ENCODE measurements at regions not wholly inside any gene's neighbourhood (a gene's known extent, or its start where the extent isn't known, plus 50 kb on each side); places are given as distances from the start of the nearest gene placed in this dataset.

DNA sequence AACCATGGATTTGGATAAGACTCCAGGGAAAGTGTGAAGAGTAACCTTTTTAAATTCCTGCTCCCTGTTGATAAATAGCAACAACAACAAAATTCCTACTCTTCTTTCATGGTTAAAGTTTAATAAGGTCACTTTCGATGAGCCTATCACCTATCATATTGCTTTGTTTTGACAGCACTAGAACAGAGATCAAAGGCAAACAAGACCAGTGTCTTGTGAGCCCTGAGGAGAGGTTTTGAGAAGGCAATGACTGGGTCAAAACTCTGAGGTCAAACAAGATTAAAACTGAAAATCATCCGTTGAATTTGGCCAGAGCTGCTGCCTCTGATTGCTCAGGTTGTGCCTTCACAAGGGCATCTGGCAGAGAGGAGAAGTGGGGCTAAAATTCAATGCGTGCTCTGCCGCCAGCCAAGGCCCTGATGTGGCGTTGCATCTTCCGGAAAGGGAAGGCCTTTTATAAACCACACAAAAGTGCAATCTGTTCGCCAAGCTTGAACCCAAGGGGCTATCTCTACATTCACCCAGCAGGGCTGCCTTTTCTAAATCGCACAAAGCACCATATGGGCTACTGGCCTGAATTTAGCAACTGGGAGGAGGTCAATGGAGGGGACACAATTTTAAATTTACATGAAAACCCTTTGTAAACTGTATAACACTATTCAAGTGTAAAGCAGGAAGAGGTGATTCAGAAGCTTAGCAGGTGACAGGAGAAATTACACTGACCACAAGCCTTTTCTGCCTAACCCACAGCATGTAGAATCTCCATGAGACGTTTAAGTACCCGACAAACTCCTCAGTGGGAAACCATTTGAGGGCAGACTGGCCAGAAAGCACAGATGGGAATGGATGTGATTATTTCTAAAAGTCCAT lies 140.8 kb downstream of the DAD1 start:
- no peak for TF ChIP-seq CTCF (IDR thresholded peaks at IDR 0.05)
- no peak for TF ChIP-seq POLR2A (IDR thresholded peaks at IDR 0.05)
